ENCODE measurements at regions not wholly inside any gene's neighbourhood (a gene's known extent, or its start where the extent isn't known, plus 50 kb on each side); places are given as distances from the start of the nearest gene placed in this dataset.
"Not testable (repeated sequence)": the region's sequence is repeated elsewhere in the genome, so short reads cannot be mapped to it uniquely, and the experiment has no call there.

GRCh38 chr6:106790149-106790770 is 160.9 kb downstream of the QRSL1 start:
- H3K4me3 Mint-ChIP-seq, result no peak overlapping the region
- ChIA-PET POLR2A (no interaction called here), CTCF (no interaction called here)
- ATAC-seq, result no peak
- H3K27ac Mint-ChIP-seq, result no peak overlapping the region
- H3K9me3 Mint-ChIP-seq (ENCODE audit: low read depth), result no peaks in the 10 kb centered on the region
- no peaks in the 10 kb centered on the region for H3K4me1 Mint-ChIP-seq
- DNase-seq, result no peak
- peaks cover 14% of the 10 kb centered on the region for H3K27me3 Mint-ChIP-seq
- H3K36me3 Mint-ChIP-seq (ENCODE audit: low read depth), result no peaks in the 10 kb centered on the region
- intact Hi-C loops (cut with DNase I, micrococcal nuclease), result no loop called here

DNA sequence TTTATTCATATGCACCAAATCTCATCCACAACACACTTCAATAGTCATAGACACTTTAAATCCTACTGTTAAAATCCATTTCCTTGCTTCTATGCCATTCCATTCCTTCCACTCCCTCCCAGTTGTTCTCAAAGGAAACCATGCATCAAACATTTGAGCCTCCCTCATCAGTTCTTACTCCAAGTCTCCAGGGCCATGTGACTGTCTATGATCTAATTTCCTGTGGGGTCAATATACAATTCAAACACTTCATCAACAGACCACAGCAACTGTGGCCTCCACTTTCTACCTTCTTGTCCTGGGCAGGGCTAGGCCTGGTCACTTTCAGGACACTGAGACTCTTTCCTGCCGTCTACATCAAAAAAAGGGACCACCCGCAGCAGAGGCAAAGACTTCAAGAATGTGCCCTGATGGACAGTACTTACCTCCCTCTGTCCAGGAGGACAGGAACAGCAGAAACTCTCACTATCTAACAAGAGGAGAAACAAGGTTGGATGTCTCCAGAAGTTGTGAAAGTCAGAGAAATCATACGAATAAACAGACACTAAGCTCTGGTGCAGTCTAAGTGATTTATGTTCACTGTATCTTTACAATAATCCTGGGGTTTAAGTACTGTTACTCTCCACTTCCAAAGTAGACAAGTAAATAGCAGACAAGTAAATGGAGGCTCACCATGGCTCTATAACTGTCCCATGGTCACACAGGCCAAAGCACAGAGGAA is 160.2 kb downstream of the QRSL1 start:
- Mint-ChIP-seq H3K27me3 (peaks cover 14% of the 10 kb centered on the region), H3K36me3 (ENCODE audit: low read depth) (no peaks in the 10 kb centered on the region)

DNA sequence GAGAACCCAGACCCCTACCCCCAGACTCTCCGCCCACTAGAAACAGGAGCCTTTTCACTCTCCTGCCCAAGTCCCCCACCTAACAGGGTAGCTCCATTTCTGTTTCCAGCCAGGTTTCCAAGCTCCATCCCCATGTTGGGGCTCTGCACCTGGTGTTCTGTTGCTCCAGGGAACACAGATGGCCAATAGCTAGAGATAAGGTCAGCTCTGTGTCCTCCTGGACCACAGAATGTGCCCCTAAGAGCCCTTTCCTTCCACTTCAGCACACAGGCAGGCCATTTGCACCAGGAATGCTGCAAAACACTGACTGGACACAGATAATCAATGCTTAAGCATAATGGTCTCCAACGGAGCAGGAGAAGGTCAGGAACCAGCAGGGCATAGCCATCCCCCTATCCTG is 159.4 kb downstream of the QRSL1 start:
- CTCF ChIA-PET, result no interaction called here
- H3K36me3 Mint-ChIP-seq (ENCODE audit: low read depth), result no peaks in the 10 kb centered on the region

More for the DNA sequence above, 160.2 kb downstream of the QRSL1 start:
- H3K9me3 Mint-ChIP-seq (ENCODE audit: low read depth), result no peaks in the 10 kb centered on the region
- ChIA-PET CTCF (no interaction called here), POLR2A (no interaction called here)
- H3K27ac Mint-ChIP-seq, result no peak overlapping the region
- H3K4me1 Mint-ChIP-seq, result no peaks in the 10 kb centered on the region
- ATAC-seq (no peak), DNase-seq (no peak)
- H3K4me3 Mint-ChIP-seq, result no peak overlapping the region
- intact Hi-C loops (cut with DNase I, micrococcal nuclease), result no loop called here

DNA sequence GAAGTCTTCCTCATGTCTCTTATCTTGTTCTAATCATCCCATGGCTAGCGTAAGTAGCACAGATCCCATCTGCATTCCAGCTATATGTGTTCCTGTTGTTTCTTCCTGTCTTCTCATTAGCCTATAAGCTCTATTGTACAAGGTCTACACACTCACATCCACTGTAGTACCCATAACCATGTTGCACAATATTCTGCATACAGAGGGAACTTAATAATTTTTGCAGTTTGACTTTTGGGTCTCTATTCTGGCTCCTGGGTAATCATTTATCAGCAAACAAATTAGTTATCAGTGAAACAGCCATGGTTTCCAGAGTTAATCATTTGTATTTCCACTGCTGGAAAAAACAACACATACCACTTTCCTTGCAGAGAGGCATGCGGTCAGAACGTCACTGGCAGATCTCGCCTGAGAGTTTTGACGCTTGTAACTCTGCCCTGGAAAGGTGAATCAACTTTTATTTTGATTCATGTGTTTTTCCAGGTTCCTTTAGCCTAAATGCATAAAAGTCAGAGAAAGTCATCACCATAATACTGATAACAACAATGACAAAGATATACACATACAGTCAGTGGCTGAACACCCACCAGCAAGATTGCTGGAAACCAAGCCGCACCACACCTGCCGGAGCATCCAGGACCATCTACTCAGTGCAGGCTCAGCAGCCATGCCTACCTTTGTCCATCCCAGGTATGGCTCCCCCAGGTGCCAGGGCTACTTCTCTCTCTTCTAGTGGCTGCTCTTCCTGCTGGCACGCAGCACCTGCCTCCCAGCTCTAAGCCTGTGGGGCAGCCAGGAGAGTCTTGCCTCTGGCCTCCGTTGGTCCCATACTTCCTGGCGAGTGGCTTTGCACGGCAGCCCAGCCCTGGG is 158.2 kb downstream of the QRSL1 start:
- Mint-ChIP-seq H3K9me3 (ENCODE audit: low read depth) (no peaks in the 10 kb centered on the region), H3K36me3 (ENCODE audit: low read depth) (no peaks in the 10 kb centered on the region), H3K4me3 (no peak overlapping the region), H3K27ac (no peak overlapping the region), H3K4me1 (no peaks in the 10 kb centered on the region), H3K27me3 (peaks cover 4% of the 10 kb centered on the region)
- DNase-seq (no peak), ATAC-seq (no peak)
- ChIA-PET POLR2A (no interaction called here), CTCF (interaction anchor here (0.6 kb wide), 1 partner anchor 1833 kb away, joined by 3 read pairs; no protein-coding TSS in a partner anchor)
- intact Hi-C loops (cut with DNase I, micrococcal nuclease), result no loop called here

More for the DNA sequence above, 159.4 kb downstream of the QRSL1 start:
- Mint-ChIP-seq H3K9me3 (ENCODE audit: low read depth) (no peaks in the 10 kb centered on the region), H3K4me1 (no peaks in the 10 kb centered on the region), H3K27me3 (peaks cover 9% of the 10 kb centered on the region), H3K4me3 (no peak overlapping the region), H3K27ac (no peak overlapping the region)
- POLR2A ChIA-PET, result no interaction called here
- ATAC-seq (no peak), DNase-seq (no peak)
- intact Hi-C loops (cut with DNase I, micrococcal nuclease), result no loop called here

- ATAC-seq (no peak), DNase-seq (no peak)
- Mint-ChIP-seq H3K27me3 (peaks cover 5% of the 10 kb centered on the region), H3K4me1 (no peaks in the 10 kb centered on the region), H3K4me3 (no peak overlapping the region), H3K9me3 (ENCODE audit: low read depth) (peaks cover 6% of the 10 kb centered on the region), H3K36me3 (ENCODE audit: low read depth) (no peaks in the 10 kb centered on the region), H3K27ac (no peak overlapping the region)
- ChIA-PET POLR2A (no interaction called here), CTCF (no interaction called here)
- intact Hi-C loops (cut with DNase I, micrococcal nuclease), result no loop called here
Observed at GRCh38 chr6:106785298-106785697, 155.9 kb downstream of the QRSL1 start.

GRCh38 chr6:106783640-106784566 is 154.5 kb downstream of the QRSL1 start:
- no peaks in the 10 kb centered on the region for H3K36me3 Mint-ChIP-seq (ENCODE audit: low read depth)
- DNase-seq (no peak), ATAC-seq (no peak)
- no peak overlapping the region for H3K27ac Mint-ChIP-seq
- H3K9me3 Mint-ChIP-seq (ENCODE audit: low read depth), result peaks cover 12% of the 10 kb centered on the region
- H3K27me3 Mint-ChIP-seq, result peaks cover 11% of the 10 kb centered on the region
- ChIA-PET POLR2A (no interaction called here), CTCF (no interaction called here)
- H3K4me1 Mint-ChIP-seq, result no peaks in the 10 kb centered on the region
- intact Hi-C loops (cut with DNase I, micrococcal nuclease), result no loop called here
- no peak overlapping the region for H3K4me3 Mint-ChIP-seq

DNA sequence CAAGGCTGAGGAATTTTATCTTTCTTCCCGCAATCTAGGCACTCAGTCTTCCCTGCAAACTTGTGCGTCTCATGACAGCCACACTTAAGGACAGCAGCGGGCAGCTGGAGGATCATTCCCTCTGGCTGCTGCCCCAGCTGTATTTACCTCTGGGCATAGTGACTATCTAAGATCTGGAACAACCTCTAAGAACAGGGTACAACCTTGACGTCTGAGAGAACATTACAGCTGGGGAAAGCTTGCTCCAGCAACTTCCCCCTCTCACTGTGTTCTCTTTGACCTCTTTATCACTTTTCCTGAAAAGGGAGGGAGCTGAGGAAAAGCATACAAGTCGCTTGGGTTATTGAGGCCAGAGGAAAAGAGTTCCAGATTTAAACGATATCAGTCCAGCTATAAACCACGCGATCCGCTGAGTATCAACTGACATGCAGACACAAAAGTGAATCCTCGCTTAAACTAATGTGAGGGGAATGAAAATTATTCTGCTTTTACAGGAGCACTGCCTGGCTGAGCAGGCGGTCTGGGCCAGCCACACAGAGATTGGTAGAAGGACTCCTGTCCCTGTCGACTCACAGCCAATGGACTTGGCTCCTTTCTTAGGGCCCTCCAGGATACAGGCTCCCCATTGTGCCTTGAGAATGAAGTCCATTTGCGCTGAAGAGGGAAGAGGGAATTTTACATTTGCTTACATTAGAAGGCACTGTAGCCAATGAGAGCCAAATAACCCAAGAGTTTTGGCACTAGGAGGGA is 153.3 kb downstream of the QRSL1 start:
- no peak for ATAC-seq
- DNase-seq, result no peak
- H3K4me1 Mint-ChIP-seq, result no peaks in the 10 kb centered on the region
- H3K27me3 Mint-ChIP-seq, result peaks cover 14% of the 10 kb centered on the region
- no peaks in the 10 kb centered on the region for H3K36me3 Mint-ChIP-seq (ENCODE audit: low read depth)
- ChIA-PET POLR2A (no interaction called here), CTCF (no interaction called here)
- no peak overlapping the region for H3K27ac Mint-ChIP-seq
- no peak overlapping the region for H3K4me3 Mint-ChIP-seq
- peaks cover 16% of the 10 kb centered on the region for H3K9me3 Mint-ChIP-seq (ENCODE audit: low read depth)
- intact Hi-C loops (cut with DNase I, micrococcal nuclease), result no loop called here

DNA sequence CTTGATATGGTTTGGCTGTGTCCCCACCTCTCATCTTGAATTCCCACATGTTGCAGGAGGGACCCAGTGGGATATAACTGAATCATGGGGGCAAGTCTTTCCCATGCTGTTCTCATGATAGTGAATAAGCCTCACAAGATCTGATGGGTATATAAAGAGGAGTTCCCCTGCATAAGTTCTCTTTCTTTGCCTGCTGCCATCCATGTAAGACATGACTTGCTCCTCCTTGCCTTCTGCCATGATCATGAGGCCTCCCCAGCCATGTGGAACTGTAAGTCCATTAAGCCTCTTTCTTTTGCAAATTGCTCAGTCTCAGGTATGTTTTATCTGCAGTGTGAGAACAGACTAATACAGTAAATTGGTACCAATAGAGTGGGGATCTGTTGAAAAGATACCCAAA is 150.2 kb downstream of the QRSL1 start:
- ATAC-seq; DNase-seq; CTCF ChIA-PET; H3K36me3 Mint-ChIP-seq (ENCODE audit: low read depth); POLR2A ChIA-PET; H3K4me3 Mint-ChIP-seq; H3K27ac Mint-ChIP-seq; H3K4me1 Mint-ChIP-seq; intact Hi-C loops (cut with DNase I, micrococcal nuclease): not testable (repeated sequence)
- peaks cover 19% of the 10 kb centered on the region for H3K27me3 Mint-ChIP-seq
- peaks cover 16% of the 10 kb centered on the region for H3K9me3 Mint-ChIP-seq (ENCODE audit: low read depth)

DNA sequence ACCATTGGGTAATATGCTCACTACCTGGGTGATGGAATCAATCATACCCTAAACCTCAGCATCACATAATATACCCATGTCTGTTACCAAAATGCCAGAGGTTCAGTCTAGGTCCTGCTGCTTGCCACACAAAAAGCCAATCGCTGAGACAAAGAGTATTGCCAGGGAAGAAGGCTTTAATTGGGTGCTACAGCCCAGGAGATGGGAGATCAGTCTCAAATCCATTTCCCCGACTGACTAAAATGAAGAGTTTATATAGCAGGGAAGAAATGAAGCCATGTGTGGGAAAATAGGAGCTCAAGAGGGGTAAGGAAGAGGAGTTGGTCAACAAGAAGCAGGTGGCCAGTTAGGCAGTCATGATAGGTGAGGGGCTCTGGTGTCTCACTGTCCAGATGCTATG is 149.6 kb downstream of the QRSL1 start:
- peaks cover 21% of the 10 kb centered on the region for H3K27me3 Mint-ChIP-seq
- intact Hi-C loops (cut with DNase I, micrococcal nuclease), result no loop called here
- no peaks in the 10 kb centered on the region for H3K36me3 Mint-ChIP-seq (ENCODE audit: low read depth)
- no peak for DNase-seq
- no peak overlapping the region for H3K27ac Mint-ChIP-seq
- no peak for ATAC-seq
- peaks cover 16% of the 10 kb centered on the region for H3K9me3 Mint-ChIP-seq (ENCODE audit: low read depth)
- ChIA-PET POLR2A (no interaction called here), CTCF (no interaction called here)
- H3K4me1 Mint-ChIP-seq, result no peaks in the 10 kb centered on the region
- H3K4me3 Mint-ChIP-seq, result no peak overlapping the region

DNA sequence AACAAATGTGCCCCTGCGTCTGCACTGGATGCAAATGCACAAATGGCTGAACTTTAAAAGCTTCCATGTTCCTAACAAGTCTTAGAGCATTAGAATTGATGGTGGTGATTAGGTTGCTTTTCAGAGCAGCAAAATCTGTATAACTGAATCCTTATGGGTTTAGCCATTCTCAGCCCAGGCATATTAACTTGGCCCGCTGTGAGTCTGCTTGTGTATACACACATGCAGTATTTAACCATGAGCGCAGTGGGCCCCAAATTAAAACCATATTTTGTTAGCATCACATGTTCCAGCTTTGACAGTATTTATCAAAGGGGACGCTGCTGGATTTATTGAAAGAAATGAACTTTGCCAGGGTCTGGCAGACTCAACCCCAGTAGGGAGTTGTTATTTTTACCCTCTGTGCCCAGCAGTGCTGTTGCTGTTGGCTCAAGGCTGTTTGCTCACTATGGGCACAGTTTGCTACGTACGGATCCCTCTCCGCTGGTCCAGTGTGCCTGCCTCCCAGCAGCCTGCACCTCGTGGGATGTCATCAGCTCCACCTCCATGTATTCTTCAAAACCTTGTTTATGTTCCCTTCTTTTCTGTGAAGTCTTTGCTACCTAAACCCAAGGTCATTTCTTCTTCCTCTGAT is 144.7 kb downstream of the QRSL1 start:
- Mint-ChIP-seq H3K36me3 (ENCODE audit: low read depth) (no peaks in the 10 kb centered on the region), H3K4me3 (no peak overlapping the region), H3K9me3 (ENCODE audit: low read depth) (peaks cover 7% of the 10 kb centered on the region), H3K4me1 (no peaks in the 10 kb centered on the region), H3K27ac (no peak overlapping the region), H3K27me3 (peaks cover 18% of the 10 kb centered on the region)
- ATAC-seq (no peak), DNase-seq (no peak)
- POLR2A ChIA-PET, result no interaction called here
- CTCF ChIA-PET, result interaction anchor here (1.1 kb wide), 1 partner anchor 36 kb away, joined by 3 read pairs; no protein-coding TSS in a partner anchor
- intact Hi-C loops (cut with DNase I, micrococcal nuclease), result no loop called here

Measured in activated CD4-positive, alpha-beta T cell treated with anti-CD3 and anti-CD28 coated beads for 36 hours (primary cell).